HG03439 (cell line): ENCODE measurements at regions not wholly inside any gene's neighbourhood (a gene's known extent, or its start where the extent isn't known, plus 50 kb on each side); places are given as distances from the start of the nearest gene placed in this dataset.
"Not testable (repeated sequence)": the region's sequence is repeated elsewhere in the genome, so short reads cannot be mapped to it uniquely, and the experiment has no call there.

Experiments
- ATAC-seq: cut with Tn5 transposase; IDR thresholded peaks from one replicate; pipeline ENCODE4 v1.9.1; 2021; ENCODE audit warnings: mild to moderate bottlenecking, moderate library complexity; ENCODE audit not compliant: unreplicated experiment

DNA sequence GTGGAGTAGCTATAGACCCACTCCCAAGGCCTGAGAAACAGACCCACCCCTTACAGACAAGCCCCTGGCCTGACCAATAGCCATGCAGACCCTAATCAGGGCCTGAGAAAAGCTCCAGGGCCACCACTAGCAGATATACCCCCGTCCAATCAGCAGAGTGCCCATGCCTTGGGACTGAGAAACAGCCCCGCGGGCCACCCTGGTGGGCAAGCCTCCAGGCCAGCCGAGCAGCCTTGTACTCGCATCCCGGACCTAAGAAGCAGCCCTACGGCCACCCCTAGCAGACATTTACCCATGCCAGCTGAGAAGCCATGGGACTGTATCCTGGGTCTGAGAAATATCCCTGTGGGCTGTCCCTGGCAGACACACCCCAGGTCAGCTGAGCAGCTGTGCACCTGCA lies 436.5 kb downstream of the SMARCA1 start:
- no peak for ATAC-seq

DNA sequence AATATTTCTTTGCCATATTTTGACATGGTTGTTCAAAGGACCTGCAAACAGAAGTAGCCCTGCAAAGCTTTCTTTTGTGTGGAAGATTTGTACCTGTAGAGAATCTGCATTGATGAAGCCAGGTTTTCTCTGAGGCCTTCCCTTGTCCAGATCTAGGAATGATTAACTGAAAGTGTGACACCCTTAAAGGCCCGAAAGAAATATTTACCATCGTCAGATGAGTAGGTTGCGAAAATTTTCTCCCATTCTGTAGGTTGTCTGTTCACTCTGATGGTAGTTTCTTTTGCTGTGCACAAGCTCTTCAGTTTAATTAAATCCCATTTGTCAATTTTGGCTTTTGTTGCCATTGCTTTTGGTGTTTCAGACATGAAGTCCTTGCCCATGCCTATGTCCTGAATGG lies 439.0 kb downstream of the SMARCA1 start:
- ATAC-seq, result not testable (repeated sequence)

DNA sequence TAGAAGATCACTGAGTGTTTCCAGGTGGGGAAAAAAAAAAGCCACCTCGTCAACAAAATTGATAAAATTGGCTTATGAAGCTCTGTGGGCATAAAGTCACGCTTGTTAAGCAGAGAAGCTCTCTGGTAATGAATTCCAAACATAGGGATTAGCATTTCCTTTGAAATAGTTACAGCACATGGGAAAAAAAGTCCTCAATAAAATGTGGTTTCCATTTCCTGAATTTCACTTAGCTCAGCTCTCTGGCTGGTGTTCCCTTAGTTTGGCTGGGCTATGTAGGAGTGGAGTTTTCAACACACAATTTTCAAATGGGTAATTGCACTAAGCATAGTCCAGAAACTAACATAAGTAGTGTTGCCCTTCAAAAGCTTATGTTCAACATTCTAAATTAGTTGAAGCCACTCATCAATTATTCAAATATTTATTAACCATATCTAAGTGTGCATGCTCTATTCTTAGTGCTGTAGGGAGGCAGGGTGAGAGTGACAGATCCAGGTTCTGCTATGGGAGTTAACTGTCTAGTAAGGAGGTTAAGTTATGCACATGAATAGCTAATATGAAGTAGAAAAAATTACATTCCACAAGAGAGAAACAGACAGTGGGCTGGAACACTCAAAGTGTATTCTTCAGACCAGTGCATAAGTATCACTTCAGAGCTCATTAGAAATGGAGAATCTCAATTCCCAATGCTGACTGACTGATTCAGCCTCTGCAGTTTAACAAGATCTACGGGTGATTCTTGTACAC lies 445.7 kb downstream of the SMARCA1 start:
- ATAC-seq, result no peak

DNA sequence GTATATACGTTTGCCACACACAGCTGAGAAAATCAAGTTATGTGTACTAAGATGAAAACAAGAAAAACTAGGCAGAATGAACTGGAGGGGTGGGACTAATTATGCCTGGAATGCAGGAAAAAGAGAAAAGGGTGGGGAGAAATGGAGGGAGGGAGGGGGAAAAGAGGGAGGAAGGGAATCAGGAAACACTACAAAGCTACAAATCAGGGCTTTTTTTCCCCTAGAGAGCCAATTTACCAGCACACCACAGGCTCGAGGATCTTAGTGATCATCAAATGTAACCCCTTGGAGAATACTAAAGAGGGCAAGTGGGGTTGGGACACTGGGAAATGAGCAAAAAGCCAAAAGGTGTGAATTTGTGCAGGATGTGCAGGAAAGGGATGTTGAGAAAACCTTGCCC lies 451.9 kb downstream of the SMARCA1 start:
- no peak for ATAC-seq

DNA sequence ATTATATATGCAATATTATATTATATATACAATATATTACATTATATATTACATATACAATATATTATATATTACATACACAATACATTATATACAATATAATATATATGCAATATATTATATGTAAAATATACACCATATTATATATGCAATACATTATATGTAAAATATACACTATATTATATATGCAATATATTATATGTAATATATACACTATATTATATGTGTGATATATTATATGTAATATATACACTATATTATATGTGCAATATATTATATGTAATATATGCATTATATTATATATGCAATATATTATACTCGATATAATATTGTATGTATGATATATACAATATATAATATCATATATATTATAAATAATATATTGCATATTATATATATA lies 457.4 kb downstream of the SMARCA1 start:
- ATAC-seq, result no peak

DNA sequence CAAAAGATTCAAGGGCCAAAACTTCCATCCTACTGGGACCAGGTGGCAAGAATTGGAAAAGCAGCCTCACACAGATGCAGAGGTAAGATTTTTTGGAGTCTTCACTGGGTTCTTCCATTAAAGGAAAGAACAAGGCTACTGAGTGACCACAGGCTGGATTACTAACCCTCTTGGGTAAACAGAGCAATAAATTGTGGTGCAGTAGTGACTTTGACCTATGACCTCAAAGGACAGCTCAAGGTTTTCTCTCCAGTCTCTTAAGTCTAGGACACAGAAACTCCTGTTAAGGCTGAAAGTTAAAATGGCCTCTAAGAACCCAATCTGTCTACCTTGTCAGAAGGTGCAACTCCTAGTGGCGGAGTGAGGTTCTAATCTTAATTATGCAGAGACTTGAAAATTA lies 464.9 kb downstream of the SMARCA1 start:
- no peak for ATAC-seq

DNA sequence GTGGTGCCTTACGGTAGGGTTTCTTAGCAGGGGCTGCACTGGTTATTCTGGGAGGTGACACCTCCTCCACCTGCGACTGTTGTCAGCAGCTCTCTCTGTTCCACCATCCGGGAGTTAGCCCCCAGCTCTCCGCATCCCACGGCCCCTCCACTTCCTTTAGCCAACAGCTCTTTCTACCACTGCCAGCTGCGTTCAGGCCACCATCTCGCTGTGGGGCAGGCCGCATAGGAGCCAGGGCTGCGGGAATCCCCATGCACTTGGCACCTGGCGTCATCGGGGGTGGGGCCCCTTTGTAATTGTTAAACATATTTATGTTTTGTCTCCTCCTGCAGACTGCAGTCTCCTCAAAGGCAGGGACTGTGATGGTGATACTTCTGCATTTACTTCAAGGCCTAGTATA lies 480.2 kb downstream of the SMARCA1 start:
- ATAC-seq, result no peak

DNA sequence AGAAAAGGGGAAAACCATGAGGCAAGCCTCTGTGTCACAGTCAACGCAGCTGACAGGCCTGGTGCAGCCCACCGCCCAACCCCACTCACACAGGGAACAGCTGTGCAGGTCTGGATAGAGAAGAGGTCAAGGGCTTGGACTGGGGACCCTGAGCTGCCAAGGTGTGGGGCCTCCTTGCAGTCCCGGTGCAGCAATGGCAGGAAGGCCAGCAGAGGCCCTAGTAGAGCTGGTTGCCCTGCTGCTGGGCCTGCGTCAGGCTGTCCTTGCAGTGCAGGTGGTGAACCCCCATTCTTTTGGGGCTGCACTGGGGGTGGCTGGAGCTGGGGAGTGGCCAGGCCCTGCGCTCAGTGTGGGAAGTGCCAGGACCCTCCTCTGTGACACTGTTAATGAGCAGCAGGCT lies 482.0 kb downstream of the SMARCA1 start:
- no peak for ATAC-seq

DNA sequence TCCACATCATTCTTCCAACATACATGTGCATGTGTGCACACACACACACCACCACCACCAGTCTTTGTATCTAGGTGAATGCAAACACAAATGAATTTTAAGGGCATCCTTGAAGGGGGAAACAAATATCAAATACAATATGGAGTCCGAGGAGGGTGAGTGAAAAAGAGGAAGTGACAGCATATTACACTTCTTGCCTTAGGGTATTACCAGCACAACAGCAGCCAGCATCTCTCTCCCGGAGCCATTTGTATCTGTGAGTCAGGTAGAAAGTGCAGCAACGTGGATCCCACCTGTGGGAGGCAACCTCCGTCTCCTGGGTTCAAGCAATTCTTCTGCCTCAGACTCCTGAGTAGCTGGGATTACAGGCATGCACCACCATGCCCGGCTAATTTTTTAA lies 483.2 kb downstream of the SMARCA1 start:
- ATAC-seq, result no peak

DNA sequence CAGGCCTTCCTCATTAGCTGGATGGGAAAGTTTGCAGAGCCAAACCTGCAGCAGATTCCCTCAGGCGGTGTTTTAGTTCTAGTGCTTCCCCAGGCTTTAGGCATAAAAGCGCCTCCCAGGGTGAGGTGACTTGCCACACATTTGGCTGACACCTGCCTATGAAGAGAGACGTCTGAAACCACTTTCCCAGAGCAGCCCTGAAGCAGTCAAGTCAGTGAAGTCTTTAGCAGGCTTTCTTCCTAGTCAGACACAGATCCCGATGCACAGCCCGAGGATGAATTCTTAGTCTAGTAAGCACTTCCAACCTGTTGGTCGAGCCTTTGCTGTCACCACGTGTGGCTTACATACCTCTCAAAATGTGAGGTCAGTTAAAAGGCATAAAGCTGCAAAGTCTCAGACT lies 484.1 kb downstream of the SMARCA1 start:
- no peak for ATAC-seq

DNA sequence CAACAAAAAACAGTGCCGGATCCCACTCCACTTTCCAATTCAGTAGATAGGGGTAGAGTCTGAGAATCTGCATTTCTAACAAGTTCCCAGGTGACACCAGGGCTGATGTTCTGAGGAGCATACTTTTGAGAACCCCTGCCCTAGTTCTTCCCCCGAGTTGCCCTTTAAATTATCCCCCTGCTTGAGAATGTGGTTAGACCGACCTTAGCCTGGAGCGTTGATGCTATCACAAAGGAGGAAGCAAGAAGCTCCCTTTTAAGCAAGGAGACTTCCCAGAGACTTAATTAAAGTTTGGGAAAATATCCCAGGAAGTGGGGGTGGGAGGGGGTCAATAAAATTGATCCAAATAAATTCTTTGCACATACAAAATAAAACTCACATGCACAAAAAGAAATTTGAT lies 485.9 kb downstream of the SMARCA1 start:
- no peak for ATAC-seq

DNA sequence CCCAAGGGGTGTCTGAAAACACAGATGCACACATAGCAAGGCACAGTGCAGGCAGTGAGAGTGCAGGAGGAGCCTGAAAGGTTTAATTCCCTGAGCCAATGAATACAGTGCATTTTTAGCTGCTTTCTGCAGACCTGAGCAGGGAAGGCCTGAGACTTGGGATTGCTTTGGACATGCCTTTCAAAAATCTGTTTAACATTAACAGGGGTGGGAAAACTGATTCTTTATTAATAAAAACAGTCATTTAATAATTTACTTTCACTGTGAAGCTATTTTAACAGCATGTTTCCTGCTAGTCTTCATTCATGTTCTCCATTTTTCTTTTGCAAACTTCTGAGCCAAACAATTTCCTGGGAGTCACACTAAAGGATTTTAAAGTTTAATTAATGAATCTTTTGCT lies 488.1 kb downstream of the SMARCA1 start:
- ATAC-seq, result no peak

DNA sequence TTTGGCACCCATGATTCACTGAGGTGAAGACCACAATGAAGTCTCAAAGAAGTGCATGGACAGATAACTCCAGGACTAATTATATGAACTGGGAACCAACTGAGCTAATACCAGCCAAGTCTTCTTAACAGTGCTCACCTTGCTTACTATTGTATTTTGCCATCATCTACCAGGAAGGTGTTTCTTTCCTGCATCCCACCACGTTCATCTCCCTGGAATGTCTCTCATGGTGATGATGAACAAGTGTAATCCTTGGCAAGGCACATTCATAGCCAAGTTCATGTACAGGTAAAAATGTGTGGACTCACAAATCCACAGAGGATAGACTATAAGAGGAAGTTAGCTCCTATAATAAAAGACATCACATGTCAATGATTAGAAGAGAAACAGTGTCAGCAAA lies 489.1 kb downstream of the SMARCA1 start:
- ATAC-seq, result no peak

DNA sequence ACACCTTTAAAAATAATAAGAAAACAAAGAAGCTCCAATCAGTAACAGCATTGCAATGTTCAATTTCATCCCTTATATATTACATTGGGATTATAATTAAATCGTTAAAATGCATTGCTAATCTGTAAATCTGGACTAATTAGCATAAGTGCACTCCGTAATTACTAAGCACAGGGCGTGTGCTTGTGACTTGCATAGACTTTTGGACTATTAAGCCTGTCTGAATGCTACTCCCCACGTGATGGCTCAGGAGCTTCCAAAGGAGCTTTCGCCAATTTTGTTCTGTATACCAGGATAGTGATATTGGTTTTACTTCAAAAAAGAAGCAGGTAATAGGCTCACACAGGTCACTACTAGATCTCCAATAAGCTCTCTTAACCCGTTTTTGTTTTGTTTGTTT lies 497.1 kb downstream of the SMARCA1 start:
- ATAC-seq, result no peak

DNA sequence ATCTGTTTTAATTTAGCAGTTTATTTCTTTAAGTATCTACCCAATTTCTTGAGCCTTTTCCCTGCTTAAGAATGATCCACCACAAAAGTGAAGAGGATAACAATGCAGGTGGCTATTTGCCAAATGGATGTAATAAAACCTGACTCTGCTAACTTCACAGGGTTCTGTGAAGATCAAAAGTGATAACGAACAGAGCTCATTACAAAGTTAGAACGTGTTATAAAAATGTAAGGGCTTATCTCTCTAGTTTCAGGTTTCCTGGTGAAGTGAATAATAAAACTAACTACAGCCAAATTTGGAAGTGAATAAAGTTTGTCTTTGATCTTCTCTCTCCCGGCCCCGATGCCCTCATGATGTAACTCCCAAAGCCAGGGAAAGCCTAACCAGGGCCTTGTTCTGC lies 497.9 kb downstream of the SMARCA1 start:
- no peak for ATAC-seq

DNA sequence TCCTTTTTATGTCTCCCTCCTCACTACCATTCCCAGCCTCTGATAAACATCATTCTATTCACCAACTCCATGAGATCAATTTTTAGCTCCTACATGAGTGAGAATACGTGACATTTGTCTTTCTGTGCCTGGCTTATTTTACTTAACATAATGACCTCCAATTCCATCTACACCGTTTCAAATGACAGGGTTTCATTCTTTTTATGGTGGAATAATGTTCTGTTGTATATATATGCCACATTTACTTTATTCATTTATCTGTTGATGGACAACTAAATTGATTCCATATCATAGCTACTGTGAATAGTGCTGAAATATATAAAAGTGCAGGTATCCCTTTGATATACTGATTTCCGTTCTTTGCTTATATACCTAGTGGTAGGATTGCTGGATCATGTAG lies 503.9 kb downstream of the SMARCA1 start:
- no peak for ATAC-seq

DNA sequence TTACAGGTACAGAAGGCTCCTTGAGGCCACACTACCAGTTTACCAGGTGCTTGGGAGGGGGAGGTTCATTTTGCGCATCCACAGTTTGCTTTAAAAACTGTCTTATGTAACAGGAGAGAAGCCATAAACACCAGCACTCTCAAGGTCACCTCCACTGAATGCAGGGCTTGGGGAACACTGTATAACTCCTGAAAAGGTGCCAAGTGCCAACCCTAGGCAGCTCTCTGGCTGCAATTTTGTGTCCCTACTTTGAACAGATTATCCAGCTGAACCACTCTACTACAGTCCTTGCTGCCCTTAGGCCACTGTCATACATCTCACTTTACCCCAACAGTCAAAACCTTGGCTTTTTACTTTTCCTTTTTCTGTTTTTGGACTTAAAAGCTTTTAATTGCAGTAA lies 507.9 kb downstream of the SMARCA1 start:
- ATAC-seq, result no peak

DNA sequence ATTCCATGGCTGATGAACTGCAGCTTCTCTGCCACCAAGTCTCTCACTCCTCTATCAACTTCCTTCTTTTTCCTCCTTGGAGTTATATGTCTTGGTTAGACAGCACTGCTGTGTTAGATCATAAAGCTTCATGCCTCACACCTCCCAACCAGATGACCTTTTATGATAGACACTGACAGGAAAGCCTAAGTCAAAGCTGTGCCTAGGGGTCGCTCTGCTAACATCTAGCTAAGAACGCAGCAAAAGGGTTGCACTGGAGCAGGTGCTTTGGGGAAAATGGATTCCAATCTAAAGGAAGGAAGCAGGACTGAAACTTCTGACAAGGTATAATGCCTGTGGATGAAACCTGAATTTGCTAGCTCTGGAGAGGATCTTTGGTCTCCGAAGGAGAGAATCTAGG lies 509.7 kb downstream of the SMARCA1 start:
- ATAC-seq, result no peak

DNA sequence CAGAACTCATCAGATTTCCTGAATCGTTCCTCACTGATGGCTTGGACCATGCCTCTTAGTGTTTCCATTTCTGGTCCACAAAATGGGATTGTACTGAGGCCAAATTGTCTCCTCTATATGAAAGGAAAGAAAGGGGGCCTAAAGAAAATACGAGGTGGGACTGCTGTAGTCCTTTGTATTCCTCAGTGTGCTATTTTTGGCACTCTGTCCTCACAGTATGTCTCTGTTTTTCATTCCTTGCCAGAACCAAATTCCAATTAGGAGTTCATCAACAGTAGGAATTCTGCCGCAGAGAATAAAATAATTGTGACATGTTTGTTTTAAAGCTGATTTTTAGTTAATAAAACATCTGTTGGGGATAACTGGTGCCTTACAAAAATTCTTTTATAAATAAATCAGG lies 515.7 kb downstream of the SMARCA1 start:
- no peak for ATAC-seq

DNA sequence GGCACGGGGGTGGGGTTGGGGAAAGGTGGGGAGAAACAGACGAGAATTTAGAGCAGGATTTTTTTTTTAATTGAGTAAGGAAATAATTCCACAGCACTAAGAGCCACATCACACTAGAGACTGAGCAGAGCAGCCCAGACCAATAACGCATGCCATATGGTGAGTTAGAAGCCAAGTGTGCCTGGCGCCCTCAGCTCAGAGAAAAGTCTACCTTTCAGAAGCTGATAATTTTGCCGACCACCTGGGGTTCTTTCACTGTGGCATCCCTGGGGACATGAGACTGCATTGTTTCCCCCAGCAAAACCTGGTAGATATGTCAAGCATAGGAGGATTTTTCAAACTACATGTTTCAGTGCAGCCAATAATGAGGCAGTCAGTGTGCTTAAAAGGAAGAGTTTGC lies 516.8 kb downstream of the SMARCA1 start:
- ATAC-seq, result no peak

DNA sequence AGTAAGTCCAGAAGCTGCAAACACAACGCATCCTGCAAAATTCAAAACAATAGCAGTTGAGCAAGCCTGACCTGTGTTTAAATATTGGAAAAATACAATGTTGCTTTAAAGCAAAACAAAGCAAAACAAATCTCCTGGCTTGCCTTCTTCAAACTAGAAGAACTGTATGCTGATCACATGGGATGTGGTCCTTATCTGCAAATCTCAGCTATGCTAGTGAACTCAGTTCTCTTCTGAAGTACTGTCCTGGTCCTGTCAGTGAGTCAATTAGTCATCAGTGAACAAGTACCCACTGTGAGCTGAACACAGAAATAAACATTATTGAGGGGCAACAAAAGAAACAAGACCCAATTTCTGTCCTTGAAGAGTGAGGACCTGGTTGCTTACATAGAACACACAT lies 522.5 kb downstream of the SMARCA1 start:
- ATAC-seq, result no peak

DNA sequence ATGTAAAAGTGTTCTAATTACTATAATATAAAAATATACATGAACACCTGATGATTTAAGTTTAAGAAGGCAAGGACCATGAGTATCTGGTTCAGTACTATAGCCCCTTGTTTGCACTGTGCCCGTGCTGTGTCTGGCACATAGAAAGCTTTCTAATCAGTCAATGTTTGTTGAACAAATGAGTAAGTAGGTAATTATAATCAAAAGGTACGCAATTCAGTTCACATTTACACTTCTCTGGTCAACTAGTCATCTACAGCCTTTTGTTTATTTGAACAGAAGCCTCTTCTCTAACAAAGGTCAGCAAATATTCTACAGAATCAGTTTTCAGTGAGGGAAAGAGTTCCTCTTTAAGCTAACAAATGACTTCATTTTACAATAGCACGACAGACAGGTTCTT lies 523.3 kb downstream of the SMARCA1 start:
- no peak for ATAC-seq
